SK-N-SH (cell line): ENCODE measurements at regions not wholly inside any gene's neighbourhood (a gene's known extent, or its start where the extent isn't known, plus 50 kb on each side); places are given as distances from the start of the nearest gene placed in this dataset.

ENCODE experiments used
- CTCF ChIA-PET: fragments of 300-600, 350-600 bp; formaldehyde crosslinking; extraction: SDS; loops from one replicate; lab custom pipeline; 2021; lab: Yijun Ruan, JAX
- POLR2A ChIA-PET: fragments of 350-600 bp; sonication (Branson Sonifier 250); formaldehyde crosslinking; extraction: SDS; loops from one replicate; lab custom pipeline; 2020; ENCODE audit warnings: antibody characterized with exemption, inconsistent platforms; lab: Yijun Ruan, JAX
- DNase-seq: peaks from one replicate; pipeline ENCODE4 v3.0.0; 2012
- H2AFZ ChIP-seq: fragments of 200-600 bp; sonication (generic); 2 replicates; pipeline ENCODE4 v1.8.1; 2016; ENCODE audit warnings: antibody characterized with exemption, mild to moderate bottlenecking, low read depth
- H3F3A ChIP-seq: fragments of 200-600 bp; sonication (generic); replicated peaks from 2 replicates; pipeline ENCODE3; 2016; ENCODE audit warnings: antibody characterized with exemption, mild to moderate bottlenecking; ENCODE audit not compliant: insufficient read depth
- H3K27ac ChIP-seq, 2 experiments: fragments of 200-500 bp in 1 of 2; fragments of 200-600 bp in 1 of 2; sonication (Bioruptor generic) in 1 of 2; sonication (generic), shearing (Covaris generic) in 1 of 2; 2 replicates each; pipeline versions ENCODE4 v1.5.1 to v1.6.1; 2014 to 2016; ENCODE audit warnings: low read depth in 2 of 2, inconsistent platforms in 1 of 2, low read length in 1 of 2, mild to moderate bottlenecking in 1 of 2, mixed read lengths in 1 of 2
- H3K27me3 ChIP-seq: fragments of 200-600 bp; sonication (generic), shearing (Covaris generic); 2 replicates; pipeline ENCODE4 v1.6.1; 2016; ENCODE audit warnings: mixed run types; ENCODE audit not compliant: insufficient read depth
- H3K36me3 ChIP-seq, 2 experiments: fragments of 200-500 bp in 1 of 2; fragments of 200-600 bp in 1 of 2; sonication (Bioruptor generic) in 1 of 2; sonication (generic) in 1 of 2; replicated peaks in 1 of 2; 2 replicates each; pipeline versions ENCODE3 to v1.5.1; 2014 to 2016; ENCODE audit warnings: low read length in 1 of 2, mild to moderate bottlenecking in 1 of 2; ENCODE audit not compliant: insufficient read depth in 2 of 2, control insufficient read depth in 1 of 2
- H3K4me1 ChIP-seq, 2 experiments: fragments of 200-500 bp in 1 of 2; fragments of 200-600 bp in 1 of 2; sonication (Bioruptor generic) in 1 of 2; sonication (generic), shearing (Covaris generic) in 1 of 2; 2 replicates each; pipeline versions ENCODE4 v1.5.1 to v1.6.1; 2014 to 2016; ENCODE audit warnings: low read depth in 1 of 2, low read length in 1 of 2, mixed run types in 1 of 2; ENCODE audit not compliant: insufficient read depth in 2 of 2, control insufficient read depth in 1 of 2
- H3K4me2 ChIP-seq: fragments of 200-600 bp; sonication (generic), shearing (Covaris generic); 2 replicates; pipeline ENCODE4 v1.6.1; 2017; ENCODE audit warnings: mixed run types
- H3K4me3 ChIP-seq, 2 experiments: fragments of 200-500 bp in 1 of 2; fragments of 200-600 bp in 1 of 2; sonication (Bioruptor generic) in 1 of 2; sonication (generic), shearing (Covaris generic) in 1 of 2; 2 replicates each; pipeline versions ENCODE4 v1.5.1 to v1.8.1; 2014 to 2016; ENCODE audit warnings: low read depth in 2 of 2, inconsistent platforms in 1 of 2, low read length in 1 of 2, mild to moderate bottlenecking in 1 of 2, mixed read lengths in 1 of 2, moderate library complexity in 1 of 2
- H3K79me2 ChIP-seq: fragments of 200-600 bp; sonication (generic); 2 replicates; pipeline ENCODE4 v1.8.1; 2017; ENCODE audit warnings: mild to moderate bottlenecking; ENCODE audit not compliant: insufficient read depth
- H3K9ac ChIP-seq: fragments of 200-600 bp; sonication (generic); 2 replicates; pipeline ENCODE4 v1.6.1; 2017; ENCODE audit warnings: mixed run types
- H3K9me2 ChIP-seq: fragments of 200-600 bp; sonication (generic); 2 replicates; pipeline ENCODE4 v1.6.1; 2017; ENCODE audit warnings: mixed run types
- H3K9me3 ChIP-seq: fragments of 200-600 bp; sonication (generic); 2 replicates; pipeline ENCODE4 v1.6.1; 2017; ENCODE audit warnings: mixed run types, mild to moderate bottlenecking, moderate library complexity
- H4K20me1 ChIP-seq: fragments of 200-600 bp; sonication (generic); 2 replicates; pipeline ENCODE4 v1.6.1; 2017; ENCODE audit warnings: mild to moderate bottlenecking, mixed run types; ENCODE audit not compliant: insufficient read depth
- ELF1 ChIP-seq: IDR thresholded peaks from 2 replicates; pipeline ENCODE4 v1.4.0; 2012
- EZH2phosphoT487 ChIP-seq: fragments of 200-600 bp; sonication (generic); IDR thresholded peaks from 2 replicates; pipeline ENCODE4 v1.6.1; 2017; ENCODE audit warnings: low read depth, mixed run types, mild to moderate bottlenecking, antibody characterized with exemption, moderate library complexity, borderline replicate concordance
- FOXJ3 ChIP-seq: sonication (generic); formaldehyde crosslinking; IDR thresholded peaks from 2 replicates; pipeline ENCODE4 v1.5.1; 2020; ENCODE audit warnings: mild to moderate bottlenecking, missing genetic modification reagents
- GABPA ChIP-seq: IDR thresholded peaks from 2 replicates; pipeline ENCODE4 v1.4.0; 2012; ENCODE audit warnings: low read depth, mild to moderate bottlenecking
- JUND ChIP-seq: IDR thresholded peaks from 2 replicates; pipeline ENCODE4 v1.4.0; 2012
- MEF2A ChIP-seq: IDR thresholded peaks from 2 replicates; pipeline ENCODE4 v1.4.0; 2012; ENCODE audit warnings: low read depth, borderline replicate concordance
- NRF1 ChIP-seq: IDR thresholded peaks from 2 replicates; pipeline ENCODE4 v1.6.1; 2012; ENCODE audit warnings: low read depth, mild to moderate bottlenecking, low read length
- RFX5 ChIP-seq: IDR thresholded peaks from 2 replicates; pipeline ENCODE4 v1.6.1; 2012; ENCODE audit warnings: mild to moderate bottlenecking, improper control_type of control experiment, low read length
- SIN3A ChIP-seq: IDR thresholded peaks from 2 replicates; pipeline ENCODE4 v1.6.1; 2012; ENCODE audit warnings: low read depth, mild to moderate bottlenecking, low read length, moderate library complexity, borderline replicate concordance
- SMC3 ChIP-seq: IDR thresholded peaks from 2 replicates; pipeline ENCODE4 v1.6.1; 2012; ENCODE audit warnings: low read depth, low read length, improper control_type of control experiment
- TAF1 ChIP-seq: IDR thresholded peaks from 2 replicates; pipeline ENCODE4 v1.6.1; 2012; ENCODE audit warnings: low read depth, mild to moderate bottlenecking, low read length, moderate library complexity, borderline replicate concordance
- YY1 ChIP-seq: IDR thresholded peaks from 2 replicates; pipeline ENCODE4 v1.4.0; 2012; ENCODE audit warnings: low read depth, mild to moderate bottlenecking
- WGBS: methylation state at CpG from one replicate; pipeline ENCODE4 v1.1.6; 2017; ENCODE audit warnings: low lambda C conversion rate; 5-methylcytosine and 5-hydroxymethylcytosine counted together
- TF ChIP-seq, protein P1 (sequence below): fragments of 150-350 bp; IDR thresholded peaks from 2 replicates; pipeline ENCODE4 v1.6.1; 2016; ENCODE audit warnings: mild to moderate bottlenecking, low read depth, low read length
- TF ChIP-seq, protein P2 (sequence below): IDR thresholded peaks from 2 replicates; pipeline ENCODE4 v1.4.0; 2012; ENCODE audit warnings: low read depth, borderline replicate concordance
- TF ChIP-seq, protein P3 (sequence below): IDR thresholded peaks from 2 replicates; pipeline ENCODE4 v1.6.1; 2012; ENCODE audit warnings: mild to moderate bottlenecking, low read depth, low read length, moderate library complexity
- TF ChIP-seq, protein P4 (sequence below): IDR thresholded peaks from 2 replicates; pipeline ENCODE4 v1.4.0; 2012; ENCODE audit warnings: low read depth, borderline replicate concordance
- TF ChIP-seq, protein P5 (sequence below): fragments of 200-600 bp; sonication (generic); IDR thresholded peaks from 2 replicates; pipeline ENCODE4 v1.6.1; 2017; ENCODE audit warnings: antibody characterized with exemption, mild to moderate bottlenecking, moderate library complexity

DNA sequence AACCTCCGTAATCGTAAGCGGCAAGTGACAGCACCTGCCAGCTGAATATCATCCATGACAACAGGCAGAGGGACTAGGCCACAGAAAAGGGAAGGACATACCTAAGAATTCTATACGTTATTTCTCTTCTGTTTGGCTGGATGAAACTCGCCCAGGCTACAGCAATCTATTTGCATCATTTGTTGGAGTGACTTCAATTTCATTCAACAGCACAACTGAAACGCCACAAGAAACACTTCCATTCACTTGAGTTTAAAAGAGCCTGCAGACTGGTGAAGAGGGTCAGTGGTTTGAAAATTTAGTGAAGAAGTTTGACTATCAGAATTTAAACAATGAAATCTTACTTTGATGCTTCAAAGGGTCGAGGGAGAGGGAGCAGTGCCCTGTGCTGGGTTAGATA is 378.7 kb downstream of the LMO4 start:
- H2AFZ ChIP-seq, result peak overlapping the region; percentile 54; the same call in 1 of the 2 replicates
- H3K9ac ChIP-seq, result peak overlapping the region; percentile 32; the same call in 1 of the 2 replicates
- H3K4me3 ChIP-seq, result no peak overlapping the region
- POLR2A ChIA-PET, result no interaction called here
- DNase-seq, result no peak
- no peaks in the 10 kb centered on the region for H3K79me2 ChIP-seq
- peaks cover 0 to 1% of the 10 kb centered on the region in 2 experiments for H3K36me3 ChIP-seq
- peaks cover 3% of the 10 kb centered on the region; the same call in 1 of the 2 replicates for H3K9me3 ChIP-seq
- peaks cover 0 to 12% of the 10 kb centered on the region in 2 experiments; a peak in 1 of 4 replicates for H3K4me1 ChIP-seq
- peak overlapping the region; percentile 72 to 74; a peak in 3 of 4 replicates for H3K27ac ChIP-seq
- TF ChIP-seq SIN3A, result no peak
- no peak for TF ChIP-seq JUND
- TF ChIP-seq, protein P1, sequence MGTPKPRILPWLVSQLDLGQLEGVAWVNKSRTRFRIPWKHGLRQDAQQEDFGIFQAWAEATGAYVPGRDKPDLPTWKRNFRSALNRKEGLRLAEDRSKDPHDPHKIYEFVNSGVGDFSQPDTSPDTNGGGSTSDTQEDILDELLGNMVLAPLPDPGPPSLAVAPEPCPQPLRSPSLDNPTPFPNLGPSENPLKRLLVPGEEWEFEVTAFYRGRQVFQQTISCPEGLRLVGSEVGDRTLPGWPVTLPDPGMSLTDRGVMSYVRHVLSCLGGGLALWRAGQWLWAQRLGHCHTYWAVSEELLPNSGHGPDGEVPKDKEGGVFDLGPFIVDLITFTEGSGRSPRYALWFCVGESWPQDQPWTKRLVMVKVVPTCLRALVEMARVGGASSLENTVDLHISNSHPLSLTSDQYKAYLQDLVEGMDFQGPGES, result no peak
- H3K27me3 ChIP-seq, result no peaks in the 10 kb centered on the region
- H4K20me1 ChIP-seq, result no peaks in the 10 kb centered on the region
- H3K4me2 ChIP-seq, result peak overlapping the region; percentile 51; the same call in 1 of the 2 replicates
- H3K9me2 ChIP-seq, result no peaks in the 10 kb centered on the region
- CTCF ChIA-PET, result no interaction called here
- WGBS, result 80% methylated on average over 7 of the region's 7 CpGs
- H3F3A ChIP-seq, result peaks cover 47% of the 10 kb centered on the region

DNA sequence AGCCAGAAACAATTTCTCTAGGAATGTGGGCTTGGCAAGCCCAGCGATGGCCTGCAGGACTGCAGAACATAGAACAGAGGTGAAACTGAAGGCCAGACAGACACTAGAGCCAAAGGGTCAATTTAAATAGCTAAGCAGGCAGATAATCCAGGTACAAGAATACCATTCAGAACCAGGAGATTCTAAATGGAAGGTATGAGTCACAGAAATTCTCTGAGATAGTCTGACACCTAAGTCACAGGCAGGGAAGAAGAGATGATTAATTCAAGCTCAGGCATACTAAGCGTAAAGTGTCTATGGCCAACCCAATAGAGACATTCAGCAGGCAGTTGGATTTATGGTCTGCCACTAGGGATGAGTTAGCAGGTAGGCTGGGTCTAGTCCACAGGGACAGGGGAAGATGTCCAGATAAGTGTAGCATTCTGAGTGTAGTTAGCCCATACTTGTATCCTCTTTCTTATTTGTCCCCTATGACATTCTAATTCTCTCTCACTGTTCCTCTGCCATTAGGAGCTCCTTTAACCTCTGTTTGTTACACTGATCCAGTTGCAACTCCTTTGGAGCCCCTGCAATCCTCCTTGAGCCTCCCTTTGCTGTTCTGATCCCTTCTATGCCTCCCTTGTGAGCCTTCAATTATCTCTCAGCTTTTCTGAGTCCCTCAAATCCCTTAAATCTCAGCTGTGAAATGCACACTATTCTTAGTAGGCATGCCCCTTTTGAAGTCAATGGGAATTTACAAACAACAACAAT is 383.8 kb downstream of the LMO4 start:
- Histone ChIP-seq H2AFZ (0 out of 2 replicates have a peak overlapping the region, but pooled peaks have one; percentile 18), H3K9me2 (no peaks in the 10 kb centered on the region), H3F3A (peaks cover 15% of the 10 kb centered on the region), H3K4me2 (no peak overlapping the region), H3K9me3 (no peaks in the 10 kb centered on the region), H3K27ac (peak overlapping the region in 1 of 2 experiments; percentile 47; a peak in 1 of 4 replicates), H3K79me2 (no peaks in the 10 kb centered on the region), H3K4me3 (no peak overlapping the region), H3K36me3 (no peaks in the 10 kb centered on the region), H3K27me3 (no peaks in the 10 kb centered on the region), H4K20me1 (no peaks in the 10 kb centered on the region), H3K4me1 (peaks cover 0 to 8% of the 10 kb centered on the region in 2 experiments; a peak in 1 of 4 replicates), H3K9ac (no peak overlapping the region)
- POLR2A ChIA-PET, result no interaction called here
- CTCF ChIA-PET, result no interaction called here
- WGBS, result 25% methylated on average over 2 of the region's 2 CpGs
- no peak for DNase-seq
- TF ChIP-seq, protein P2, sequence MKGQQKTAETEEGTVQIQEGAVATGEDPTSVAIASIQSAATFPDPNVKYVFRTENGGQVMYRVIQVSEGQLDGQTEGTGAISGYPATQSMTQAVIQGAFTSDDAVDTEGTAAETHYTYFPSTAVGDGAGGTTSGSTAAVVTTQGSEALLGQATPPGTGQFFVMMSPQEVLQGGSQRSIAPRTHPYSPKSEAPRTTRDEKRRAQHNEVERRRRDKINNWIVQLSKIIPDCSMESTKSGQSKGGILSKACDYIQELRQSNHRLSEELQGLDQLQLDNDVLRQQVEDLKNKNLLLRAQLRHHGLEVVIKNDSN, result no peak
- TF ChIP-seq TAF1, result no peak
- TF ChIP-seq, protein P3, sequence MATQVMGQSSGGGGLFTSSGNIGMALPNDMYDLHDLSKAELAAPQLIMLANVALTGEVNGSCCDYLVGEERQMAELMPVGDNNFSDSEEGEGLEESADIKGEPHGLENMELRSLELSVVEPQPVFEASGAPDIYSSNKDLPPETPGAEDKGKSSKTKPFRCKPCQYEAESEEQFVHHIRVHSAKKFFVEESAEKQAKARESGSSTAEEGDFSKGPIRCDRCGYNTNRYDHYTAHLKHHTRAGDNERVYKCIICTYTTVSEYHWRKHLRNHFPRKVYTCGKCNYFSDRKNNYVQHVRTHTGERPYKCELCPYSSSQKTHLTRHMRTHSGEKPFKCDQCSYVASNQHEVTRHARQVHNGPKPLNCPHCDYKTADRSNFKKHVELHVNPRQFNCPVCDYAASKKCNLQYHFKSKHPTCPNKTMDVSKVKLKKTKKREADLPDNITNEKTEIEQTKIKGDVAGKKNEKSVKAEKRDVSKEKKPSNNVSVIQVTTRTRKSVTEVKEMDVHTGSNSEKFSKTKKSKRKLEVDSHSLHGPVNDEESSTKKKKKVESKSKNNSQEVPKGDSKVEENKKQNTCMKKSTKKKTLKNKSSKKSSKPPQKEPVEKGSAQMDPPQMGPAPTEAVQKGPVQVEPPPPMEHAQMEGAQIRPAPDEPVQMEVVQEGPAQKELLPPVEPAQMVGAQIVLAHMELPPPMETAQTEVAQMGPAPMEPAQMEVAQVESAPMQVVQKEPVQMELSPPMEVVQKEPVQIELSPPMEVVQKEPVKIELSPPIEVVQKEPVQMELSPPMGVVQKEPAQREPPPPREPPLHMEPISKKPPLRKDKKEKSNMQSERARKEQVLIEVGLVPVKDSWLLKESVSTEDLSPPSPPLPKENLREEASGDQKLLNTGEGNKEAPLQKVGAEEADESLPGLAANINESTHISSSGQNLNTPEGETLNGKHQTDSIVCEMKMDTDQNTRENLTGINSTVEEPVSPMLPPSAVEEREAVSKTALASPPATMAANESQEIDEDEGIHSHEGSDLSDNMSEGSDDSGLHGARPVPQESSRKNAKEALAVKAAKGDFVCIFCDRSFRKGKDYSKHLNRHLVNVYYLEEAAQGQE, result no peak
- no peak for TF ChIP-seq ELF1
- TF ChIP-seq RFX5, result no peak
- TF ChIP-seq FOXJ3 (CRISPR knock-in tag), result no peak
- TF ChIP-seq GABPA, result no peak
- no peak for TF ChIP-seq EZH2phosphoT487
- TF ChIP-seq, protein P4, sequence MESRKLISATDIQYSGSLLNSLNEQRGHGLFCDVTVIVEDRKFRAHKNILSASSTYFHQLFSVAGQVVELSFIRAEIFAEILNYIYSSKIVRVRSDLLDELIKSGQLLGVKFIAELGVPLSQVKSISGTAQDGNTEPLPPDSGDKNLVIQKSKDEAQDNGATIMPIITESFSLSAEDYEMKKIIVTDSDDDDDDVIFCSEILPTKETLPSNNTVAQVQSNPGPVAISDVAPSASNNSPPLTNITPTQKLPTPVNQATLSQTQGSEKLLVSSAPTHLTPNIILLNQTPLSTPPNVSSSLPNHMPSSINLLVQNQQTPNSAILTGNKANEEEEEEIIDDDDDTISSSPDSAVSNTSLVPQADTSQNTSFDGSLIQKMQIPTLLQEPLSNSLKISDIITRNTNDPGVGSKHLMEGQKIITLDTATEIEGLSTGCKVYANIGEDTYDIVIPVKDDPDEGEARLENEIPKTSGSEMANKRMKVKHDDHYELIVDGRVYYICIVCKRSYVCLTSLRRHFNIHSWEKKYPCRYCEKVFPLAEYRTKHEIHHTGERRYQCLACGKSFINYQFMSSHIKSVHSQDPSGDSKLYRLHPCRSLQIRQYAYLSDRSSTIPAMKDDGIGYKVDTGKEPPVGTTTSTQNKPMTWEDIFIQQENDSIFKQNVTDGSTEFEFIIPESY, result no peak
- no peak for TF ChIP-seq SMC3
- no peak for TF ChIP-seq MEF2A
- no peak for TF ChIP-seq NRF1
- no peak for TF ChIP-seq YY1
- TF ChIP-seq, protein P5, sequence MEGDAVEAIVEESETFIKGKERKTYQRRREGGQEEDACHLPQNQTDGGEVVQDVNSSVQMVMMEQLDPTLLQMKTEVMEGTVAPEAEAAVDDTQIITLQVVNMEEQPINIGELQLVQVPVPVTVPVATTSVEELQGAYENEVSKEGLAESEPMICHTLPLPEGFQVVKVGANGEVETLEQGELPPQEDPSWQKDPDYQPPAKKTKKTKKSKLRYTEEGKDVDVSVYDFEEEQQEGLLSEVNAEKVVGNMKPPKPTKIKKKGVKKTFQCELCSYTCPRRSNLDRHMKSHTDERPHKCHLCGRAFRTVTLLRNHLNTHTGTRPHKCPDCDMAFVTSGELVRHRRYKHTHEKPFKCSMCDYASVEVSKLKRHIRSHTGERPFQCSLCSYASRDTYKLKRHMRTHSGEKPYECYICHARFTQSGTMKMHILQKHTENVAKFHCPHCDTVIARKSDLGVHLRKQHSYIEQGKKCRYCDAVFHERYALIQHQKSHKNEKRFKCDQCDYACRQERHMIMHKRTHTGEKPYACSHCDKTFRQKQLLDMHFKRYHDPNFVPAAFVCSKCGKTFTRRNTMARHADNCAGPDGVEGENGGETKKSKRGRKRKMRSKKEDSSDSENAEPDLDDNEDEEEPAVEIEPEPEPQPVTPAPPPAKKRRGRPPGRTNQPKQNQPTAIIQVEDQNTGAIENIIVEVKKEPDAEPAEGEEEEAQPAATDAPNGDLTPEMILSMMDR, result no peak
